HG03097 (cell line): ENCODE measurements at regions not wholly inside any gene's neighbourhood (a gene's known extent, or its start where the extent isn't known, plus 50 kb on each side); places are given as distances from the start of the nearest gene placed in this dataset.

ENCODE experiments used
- ATAC-seq: cut with Tn5 transposase; IDR thresholded peaks from one replicate; pipeline ENCODE4 v1.9.1; 2021; ENCODE audit not compliant: unreplicated experiment, low FRiP score

DNA sequence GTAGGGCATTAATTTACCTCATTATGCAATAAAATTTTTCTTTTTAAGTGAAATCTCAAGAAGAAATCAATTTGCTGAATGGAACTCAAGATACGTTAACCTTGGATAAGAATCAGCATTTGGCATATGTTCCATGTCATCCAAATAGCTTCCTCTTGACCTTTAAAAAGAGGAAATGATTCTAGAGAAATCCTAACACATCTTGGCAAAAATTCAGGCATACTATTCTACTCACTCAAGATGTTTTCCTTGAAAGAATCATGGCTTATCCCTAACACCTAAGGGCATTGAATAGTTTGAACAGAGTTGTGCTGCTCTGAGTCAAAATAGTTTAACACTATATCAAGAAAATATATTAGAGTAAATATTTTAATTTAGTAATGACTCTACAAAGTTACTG lies 678.0 kb downstream of the EPHA4 start:
- no peak for ATAC-seq

DNA sequence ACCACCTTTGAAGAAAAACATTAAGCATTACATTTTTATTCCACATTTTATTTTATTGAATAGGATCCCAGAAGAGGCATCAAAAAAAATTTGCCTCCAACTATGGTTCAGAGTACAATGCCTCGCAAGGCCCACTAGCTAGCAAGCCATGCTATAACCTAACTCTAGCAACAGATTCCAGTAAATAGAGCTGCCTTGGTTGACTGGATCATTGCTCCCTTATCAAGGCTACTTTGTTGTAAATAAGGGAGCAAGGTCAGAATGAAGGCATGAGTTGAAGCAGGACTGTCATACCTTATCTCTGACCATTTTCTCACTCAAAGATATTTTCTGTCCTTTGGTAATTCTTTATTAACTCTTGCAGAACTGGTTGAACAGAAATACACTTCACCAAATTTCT lies 672.6 kb downstream of the EPHA4 start:
- no peak for ATAC-seq

DNA sequence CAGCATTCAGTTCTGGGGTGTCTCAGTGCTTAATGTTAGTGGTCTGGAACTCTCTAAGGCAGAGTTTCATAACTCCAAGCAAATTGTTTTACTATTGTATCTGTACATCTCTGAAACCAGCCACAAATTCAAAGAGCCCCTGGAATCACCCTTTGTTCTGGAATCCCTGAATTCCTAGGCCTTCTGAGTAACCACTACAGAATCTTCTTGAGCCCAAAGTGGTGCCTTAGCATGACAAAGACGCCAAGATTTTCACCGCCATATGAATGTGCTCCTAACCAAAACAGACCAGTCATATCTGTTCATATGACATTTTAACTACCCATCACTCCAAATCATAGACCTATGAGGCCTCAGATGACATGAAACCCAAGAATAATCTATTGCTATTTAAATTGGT lies 668.1 kb downstream of the EPHA4 start:
- ATAC-seq, result no peak

DNA sequence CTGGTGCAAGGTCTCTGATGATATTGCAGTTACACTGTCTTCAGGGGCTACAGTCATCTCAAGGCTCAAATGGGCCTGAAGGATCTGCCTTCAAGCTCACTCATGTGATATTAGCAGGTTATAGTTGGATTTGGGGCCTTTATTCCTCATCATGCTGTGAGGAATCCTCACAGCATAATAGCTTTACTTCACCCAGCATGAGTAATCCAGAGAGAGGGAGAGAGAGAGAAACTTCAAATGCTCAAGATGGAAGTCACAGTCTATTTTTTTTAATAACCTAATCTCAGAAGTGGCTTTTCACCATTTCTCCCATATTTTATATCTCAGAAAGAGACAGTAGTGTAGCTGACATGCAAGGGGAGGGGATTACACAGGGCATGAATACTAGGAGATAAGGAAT lies 658.7 kb downstream of the EPHA4 start:
- ATAC-seq, result no peak

DNA sequence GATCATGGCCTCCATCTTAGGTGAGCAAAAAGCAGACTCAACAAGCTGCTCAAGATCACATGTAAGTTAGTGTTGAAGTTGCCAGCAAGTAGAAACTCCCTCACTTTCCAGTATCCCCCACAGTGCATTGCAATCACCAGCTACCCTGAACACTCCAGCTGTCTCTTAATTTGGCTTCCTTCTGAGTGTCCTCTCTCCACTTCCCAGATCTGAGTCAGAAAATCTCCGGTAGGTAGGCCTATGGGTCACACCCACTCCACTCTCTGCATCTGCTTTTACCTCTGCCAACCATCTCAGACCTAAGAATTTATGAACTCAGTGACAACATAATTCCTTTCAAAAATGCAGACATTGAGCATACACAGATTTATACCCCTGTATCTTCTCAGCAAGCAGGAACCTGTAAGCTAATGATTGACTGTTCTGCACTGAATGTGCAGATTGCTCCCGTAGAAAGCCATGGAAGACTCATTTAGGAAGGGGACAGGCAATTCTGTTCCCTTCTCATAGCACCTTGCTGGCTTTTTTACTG lies 656.9 kb downstream of the EPHA4 start:
- no peak for ATAC-seq

DNA sequence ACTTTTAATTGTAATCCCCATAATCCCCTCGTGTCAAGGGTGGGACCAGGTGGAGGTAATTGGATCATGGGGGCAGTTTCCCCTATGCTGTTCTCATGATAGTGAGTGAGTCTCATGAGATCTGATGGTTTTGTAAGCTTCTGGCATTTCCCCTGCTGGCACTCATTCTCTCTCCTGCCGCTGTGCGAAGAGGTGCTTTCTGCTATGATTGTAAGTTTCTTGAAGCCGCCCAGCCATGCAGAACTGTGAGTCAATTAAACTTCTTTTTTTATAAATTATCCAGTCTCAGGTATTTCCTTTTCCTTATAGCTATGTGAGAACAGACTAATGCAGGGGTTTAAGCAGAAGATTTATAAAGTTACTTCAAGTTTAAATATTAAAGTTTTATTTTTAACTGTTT lies 655.2 kb downstream of the EPHA4 start:
- no peak for ATAC-seq

DNA sequence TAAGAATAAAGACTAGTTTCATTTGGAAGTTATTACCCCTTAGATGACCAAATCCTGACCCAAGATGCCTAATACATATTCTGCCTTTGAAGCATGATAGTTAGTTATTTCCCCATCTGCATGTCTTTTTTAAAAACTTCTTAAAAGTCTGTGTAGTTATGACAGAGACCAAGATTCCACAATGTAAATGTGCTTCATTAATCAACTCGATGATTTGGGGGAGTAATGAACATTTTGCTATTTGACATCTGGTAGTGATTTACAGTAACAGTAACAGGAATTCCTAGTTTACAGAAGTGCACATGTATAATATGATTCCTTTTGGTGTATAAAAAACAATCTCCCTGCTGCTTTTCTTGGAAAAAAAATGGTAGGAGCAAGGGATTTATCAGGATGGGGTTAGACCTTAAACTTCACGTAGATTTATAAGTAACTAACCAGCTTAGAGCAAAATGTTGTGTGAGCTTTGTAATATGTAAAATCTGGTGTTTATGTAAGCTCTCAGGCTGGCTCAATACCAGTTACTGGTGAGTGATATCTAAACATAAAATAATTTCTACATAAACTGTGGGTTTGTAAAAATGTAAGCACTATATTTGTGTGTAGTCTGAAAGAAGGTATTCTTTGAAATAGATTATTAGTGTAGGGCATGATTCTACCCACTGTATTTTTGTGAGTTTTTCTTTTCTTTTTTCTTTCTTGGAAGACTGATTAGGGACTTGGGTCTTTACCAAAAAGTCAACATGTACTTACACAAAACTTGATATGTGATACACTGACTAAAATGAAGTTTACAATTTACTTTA lies 641.6 kb downstream of the EPHA4 start:
- ATAC-seq, result no peak

DNA sequence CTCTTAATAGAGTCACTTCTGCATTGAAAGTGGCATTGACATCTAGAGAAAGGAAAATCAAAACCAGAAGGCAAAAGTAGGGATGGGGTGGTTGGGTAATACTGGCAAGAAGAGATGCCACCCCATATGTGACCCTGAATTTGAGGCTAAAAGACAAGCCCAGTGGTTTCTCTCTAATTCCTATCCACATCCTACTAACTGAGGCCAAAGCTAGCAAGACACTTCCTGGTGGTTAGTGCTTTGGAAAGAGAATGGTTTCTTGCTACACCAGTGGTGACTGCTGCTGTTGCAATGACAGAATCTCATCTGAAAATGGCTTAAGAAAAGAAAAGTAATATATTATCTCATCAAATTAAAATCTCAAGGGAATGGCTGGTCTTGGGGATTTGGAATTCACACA lies 640.6 kb downstream of the EPHA4 start:
- ATAC-seq, result no peak

DNA sequence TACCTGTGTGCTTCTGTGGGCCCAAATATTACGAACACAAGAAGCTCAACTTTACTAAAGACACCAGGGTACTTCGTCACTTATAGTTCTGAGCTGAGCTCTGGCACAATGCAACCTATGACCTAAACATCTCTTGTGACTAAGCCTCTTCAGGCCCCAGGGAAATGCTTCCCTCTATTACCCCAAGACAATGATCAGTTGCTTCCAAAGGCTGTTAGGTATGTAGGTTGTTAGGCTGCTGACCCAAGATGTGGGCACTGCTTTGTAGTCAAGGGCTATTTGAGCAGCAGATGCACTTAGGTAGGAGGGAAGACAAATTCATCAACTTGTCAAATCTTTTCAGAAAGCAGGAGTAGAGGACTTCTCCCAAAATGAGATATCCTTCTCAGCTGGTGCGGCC lies 640.1 kb downstream of the EPHA4 start:
- no peak for ATAC-seq

DNA sequence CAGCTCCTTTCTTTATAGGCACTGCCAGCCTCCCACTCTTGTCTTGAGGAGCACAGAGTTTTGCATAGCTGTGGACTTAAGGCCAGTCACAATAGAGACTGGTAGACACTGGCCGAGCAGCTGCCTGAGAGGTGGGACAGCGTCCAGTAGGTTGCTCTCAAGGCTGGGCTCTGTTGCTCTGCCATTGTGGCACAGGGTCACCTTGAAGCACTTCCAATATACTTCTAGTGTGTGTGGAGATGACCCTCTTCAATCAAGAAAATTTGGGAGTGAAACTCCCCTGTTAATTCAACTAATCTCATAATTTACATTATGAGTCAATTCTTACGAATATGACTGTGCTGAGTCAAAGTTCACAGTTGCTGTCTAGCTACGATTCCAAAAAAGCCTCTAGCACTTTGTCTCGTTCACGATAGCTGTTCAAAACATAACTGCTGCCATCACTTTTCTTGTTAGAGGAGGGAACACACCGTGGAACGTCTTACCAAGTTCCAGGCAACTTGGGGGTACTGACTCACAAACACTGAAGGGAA lies 636.2 kb downstream of the EPHA4 start:
- peak; percentile 65 for ATAC-seq

DNA sequence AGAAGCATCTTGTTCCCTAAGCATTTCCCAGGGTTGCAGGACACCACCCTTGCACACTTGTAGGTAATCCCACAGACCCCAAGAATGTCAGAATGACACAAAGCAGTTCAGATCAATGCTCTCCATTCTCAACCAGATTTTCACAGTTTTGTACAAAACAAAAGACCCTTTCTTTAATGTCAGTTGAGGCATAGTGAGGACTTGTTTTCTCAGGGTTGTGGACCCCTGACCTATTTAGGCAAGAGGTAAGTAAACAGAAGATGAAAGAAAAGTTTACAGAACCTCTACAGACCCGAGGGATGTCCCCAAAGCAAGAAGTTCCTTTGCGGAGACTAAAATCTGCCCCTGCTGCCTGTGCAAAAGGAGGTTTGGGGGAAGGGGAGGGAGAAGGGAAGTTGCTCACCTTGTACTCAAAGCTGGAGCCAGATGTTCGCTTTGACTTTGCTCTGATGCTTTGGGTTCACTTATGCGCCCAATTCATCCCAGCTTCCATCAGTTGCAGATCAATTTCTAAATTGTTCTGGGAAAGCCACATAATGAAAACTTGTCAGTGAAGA lies 635.4 kb downstream of the EPHA4 start:
- ATAC-seq, result no peak

DNA sequence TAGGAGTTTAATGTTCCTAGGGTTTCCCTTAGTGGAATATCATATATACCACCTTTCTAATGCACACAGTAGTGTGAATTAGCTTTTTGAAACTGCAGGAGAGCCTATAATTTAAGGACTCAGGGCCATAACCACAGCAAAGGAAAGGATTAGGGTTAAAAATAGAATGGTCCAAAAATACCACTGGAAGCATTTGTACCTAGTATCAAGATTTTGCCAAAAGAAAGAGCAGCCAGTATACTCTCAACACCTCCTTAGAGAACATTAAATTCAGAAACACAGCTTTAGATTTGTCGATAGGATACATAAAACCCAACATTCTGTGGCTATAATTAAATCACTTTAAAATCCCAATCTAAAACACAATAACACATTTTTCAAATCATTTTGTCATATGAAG lies 634.9 kb downstream of the EPHA4 start:
- no peak for ATAC-seq

DNA sequence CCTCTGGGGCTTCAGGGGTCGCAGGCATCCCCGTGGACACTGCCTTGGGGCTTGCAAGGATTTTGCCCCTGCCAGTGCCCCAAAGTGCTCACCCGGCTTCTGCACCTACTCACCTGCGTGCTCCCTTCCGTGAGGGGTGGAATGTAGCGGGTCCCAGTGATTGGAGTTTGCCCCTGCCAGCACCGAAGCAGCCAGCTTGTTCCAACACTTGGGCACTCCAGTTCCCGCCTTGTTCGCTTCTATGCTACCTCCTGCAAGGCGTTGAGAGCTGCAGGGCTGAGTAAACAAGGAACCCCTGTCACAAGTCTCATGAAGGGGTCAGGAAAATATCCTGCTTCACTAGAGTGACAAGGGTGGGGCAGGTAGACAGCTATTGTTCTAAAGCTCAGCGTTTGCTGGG lies 631.5 kb downstream of the EPHA4 start:
- no peak for ATAC-seq

DNA sequence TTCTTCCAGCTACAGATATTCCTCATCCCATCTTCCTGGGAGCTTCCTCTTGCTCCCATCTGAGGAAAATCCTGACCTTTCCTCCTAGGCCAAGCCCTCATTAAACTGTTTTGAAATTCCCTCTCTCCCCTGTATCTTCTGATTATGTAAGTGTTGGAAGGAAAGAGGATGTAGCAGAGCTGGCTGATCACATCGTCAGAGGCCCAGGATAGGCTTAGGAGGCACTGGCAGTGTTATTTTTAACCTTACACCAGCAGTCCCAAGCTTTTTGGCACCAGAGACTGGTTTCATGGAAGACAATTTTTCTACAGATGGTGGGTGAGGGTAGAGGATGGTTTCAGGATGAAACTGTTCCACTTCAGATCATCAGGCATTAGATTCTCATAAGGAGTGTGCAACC lies 630.4 kb downstream of the EPHA4 start:
- no peak for ATAC-seq

DNA sequence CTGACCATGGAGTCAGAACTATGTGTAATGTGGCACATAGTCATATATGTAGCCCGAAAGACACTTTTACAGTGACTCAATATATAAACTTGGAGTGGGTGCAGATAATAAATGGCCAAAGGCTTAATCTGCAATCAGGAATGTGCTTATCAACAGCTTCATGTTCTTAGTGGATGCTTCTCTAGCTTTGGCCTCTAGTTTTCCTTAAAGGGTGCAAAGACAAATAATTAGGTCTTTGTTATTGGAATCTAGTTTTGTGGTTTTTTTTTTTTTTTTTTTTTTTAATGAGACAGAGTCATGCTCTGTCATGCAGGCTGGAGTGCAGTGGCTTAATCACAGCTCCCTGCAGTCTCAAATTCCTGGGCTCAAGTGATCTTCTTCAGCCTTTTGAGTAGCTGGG lies 625.6 kb downstream of the EPHA4 start:
- ATAC-seq, result no peak

DNA sequence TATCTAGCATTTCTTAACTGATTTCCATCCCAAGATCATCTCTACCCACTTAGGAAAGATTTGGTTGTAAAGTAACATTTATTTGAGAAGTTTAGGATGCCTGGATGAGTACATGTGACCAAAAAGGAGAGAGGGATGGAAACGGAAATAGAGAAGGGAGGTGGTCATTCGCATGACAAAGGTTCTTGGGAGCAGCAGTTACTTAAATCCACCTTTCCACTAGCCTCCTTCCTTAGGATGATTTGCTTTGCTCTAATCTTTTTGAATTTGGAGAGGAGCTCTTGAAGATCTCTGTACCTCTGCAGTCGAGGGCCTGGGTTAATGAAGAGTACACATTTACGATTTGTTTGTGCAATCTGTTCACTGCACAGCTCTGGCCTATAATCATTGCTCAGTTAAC lies 623.5 kb downstream of the EPHA4 start:
- no peak for ATAC-seq

DNA sequence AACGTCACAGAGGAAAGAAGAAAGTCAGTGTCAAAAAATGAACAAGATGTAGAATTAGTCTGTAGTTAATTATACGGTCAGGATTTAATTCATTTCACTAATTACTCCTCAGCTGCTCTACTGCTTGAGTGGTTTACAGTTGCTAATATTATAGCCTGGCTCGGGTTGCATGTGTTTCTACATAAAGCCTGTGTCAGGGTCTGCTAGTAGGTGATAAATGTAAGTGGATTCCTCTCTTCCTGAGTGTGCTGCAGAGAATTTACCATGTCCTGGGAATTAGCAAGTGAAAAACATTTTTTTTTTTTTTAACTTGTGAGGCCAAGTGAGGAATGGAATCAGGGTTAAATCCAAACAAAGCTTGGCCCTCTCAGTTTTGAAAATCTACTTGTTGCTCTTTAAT lies 622.6 kb downstream of the EPHA4 start:
- no peak for ATAC-seq

DNA sequence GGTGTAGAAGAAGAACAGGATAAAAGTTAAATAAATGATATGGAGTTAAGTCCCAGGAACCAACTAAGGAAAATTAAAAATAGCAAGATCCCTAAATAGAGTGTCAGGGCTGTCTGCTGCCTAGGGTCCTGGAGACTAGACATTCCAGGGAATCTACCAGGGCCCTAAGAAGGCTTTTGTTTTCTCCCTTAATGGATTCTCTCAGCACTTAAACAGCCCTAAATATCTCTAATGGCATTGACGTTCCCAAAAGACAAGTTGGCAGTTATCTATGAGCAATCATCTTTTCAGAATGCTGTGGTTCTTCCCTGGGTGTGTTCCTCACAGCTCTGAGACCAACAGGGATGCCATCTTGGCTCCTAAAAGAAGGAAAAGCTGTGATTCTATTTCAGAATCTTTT lies 616.3 kb downstream of the EPHA4 start:
- ATAC-seq, result no peak

DNA sequence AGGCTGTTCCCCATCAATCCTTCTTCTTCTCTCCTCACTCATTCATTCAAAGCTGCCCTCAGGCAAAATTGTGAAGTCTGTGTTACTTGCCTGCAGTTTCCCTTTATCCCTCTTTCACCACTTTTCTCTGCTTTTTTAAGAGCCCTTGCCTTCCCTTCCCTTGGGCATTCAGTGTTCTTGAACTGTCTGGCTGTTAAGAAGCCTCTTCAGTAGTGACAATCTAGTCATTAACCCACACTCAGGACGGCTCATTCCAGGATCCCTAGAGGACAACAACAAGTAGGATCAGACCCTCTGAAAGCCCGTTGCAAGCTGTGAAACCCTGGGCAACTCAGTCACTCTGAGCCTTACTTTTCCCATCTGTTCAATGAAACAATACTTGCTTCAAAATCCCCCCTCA lies 615.7 kb downstream of the EPHA4 start:
- no peak for ATAC-seq

DNA sequence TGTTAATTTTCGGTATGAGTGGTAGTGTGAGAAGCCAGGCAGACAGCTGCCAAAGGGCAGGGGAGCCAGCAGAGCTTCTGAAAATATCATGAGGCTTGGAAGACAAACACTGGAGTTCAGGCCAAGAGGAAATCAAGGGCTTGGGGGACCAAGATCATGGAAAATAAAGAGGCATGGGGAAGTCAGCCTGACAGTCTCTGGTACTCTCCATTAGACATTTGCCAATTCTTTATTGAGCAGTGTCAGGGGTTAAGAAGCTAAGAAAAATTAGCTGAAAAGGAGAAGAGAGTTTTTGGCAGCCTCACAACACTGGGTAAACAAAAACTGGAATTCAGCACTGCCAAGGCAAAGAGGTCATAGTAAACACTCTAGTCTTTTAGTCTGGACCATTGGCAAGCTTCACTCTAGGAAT lies 612.7 kb downstream of the EPHA4 start:
- ATAC-seq, result no peak

DNA sequence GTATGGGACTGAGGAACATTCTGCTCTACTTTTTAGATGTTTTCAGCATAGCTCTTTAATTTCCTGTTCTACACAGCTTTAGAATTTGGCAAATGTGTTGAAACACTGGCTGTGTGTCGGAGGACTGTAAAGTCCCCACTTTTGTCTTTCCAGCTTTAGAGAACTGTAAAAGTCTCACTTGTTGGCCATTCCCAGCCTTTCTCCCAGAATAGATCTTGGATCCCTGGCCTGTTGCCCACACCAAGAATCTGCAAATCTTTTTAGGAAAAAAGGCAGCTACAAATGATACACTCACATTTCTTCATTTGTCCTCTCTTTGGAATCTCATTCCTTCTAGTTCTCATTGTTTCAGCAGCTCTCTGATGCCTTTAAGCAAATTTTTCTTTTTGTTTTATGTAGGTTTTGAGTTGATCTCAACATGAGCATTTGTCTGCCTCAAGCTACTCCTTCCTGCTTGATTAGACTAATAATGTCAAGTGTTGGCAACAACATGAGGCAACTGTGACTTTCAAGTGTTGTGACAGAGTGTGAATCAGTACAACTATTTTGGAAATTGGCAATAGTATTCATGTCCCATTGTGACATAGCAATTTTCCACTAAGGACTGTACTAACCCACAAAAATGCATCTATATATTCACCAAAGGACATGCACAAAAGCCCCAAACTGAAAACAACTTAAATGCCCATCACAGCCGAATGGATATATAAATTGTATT lies 610.8 kb downstream of the EPHA4 start:
- ATAC-seq, result no peak
